ENCODE measurements at regions not wholly inside any gene's neighbourhood (a gene's known extent, or its start where the extent isn't known, plus 50 kb on each side); places are given as distances from the start of the nearest gene placed in this dataset.

DNA sequence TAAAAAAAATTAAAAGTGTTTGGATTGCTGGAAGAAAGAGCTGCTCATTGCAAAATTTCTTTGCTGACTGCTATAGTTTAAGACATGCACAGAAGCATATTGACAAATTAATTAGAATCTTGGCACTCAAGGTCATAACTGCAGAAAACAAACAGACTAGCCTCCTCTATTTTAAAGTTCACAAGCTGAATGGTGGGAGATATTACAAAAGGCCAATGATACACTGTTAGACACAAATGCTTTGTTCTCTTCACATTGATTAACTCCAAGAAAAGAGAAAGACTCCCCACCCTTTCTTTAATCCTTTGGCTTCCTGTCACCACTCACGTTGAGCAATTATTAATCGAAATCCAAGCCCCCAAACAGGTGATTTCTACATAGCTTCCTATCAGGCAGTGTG is 69.1 kb downstream of the PTCHD4 start:
- TF ChIP-seq ZNF384 (IDR thresholded peaks at IDR 0.05) (no peak), SP1 (IDR thresholded peaks at IDR 0.05) (no peak), BHLHE40 (IDR thresholded peaks at IDR 0.05; ENCODE audit: borderline replicate concordance) (no peak), ARNT (IDR thresholded peaks at IDR 0.05) (no peak), NFRKB (IDR thresholded peaks at IDR 0.05) (no peak), FOXM1 (IDR thresholded peaks at IDR 0.05; ENCODE audit: borderline replicate concordance) (no peak), LEF1 (IDR thresholded peaks at IDR 0.05; ENCODE audit: borderline replicate concordance) (no peak), FOXK2 (IDR thresholded peaks at IDR 0.05) (no peak), HDGF (IDR thresholded peaks at IDR 0.05; ENCODE audit: borderline replicate concordance) (no peak), TARDBP (IDR thresholded peaks at IDR 0.05) (no peak), FOXA1 (IDR thresholded peaks at IDR 0.05) (no peak), SUZ12 (IDR thresholded peaks at IDR 0.05) (no peak)
